ENCODE measurements at regions not wholly inside any gene's neighbourhood (a gene's known extent, or its start where the extent isn't known, plus 50 kb on each side); places are given as distances from the start of the nearest gene placed in this dataset.
"Not testable (repeated sequence)": the region's sequence is repeated elsewhere in the genome, so short reads cannot be mapped to it uniquely, and the experiment has no call there.

- intact Hi-C loops (cut with DNase I) = no loop called here
- ATAC-seq = no peak
- no peak overlapping the region for H3K4me3 ChIP-seq
- no peak overlapping the region for H3K27ac ChIP-seq
- no peaks in the 10 kb centered on the region for H3K27me3 ChIP-seq
- H3K4me1 ChIP-seq = peaks cover 0 to 8% (median 0%) of the 10 kb centered on the region in 12 donors
- no peak for TF ChIP-seq POLR2A (IDR thresholded peaks at IDR 0.05)
- TF ChIP-seq CTCF (IDR thresholded peaks at IDR 0.05) = no peak
- peaks cover 0 to 6% (median 0%) of the 10 kb centered on the region in 12 donors for H3K9me3 ChIP-seq
- H3K36me3 ChIP-seq = no peaks in the 10 kb centered on the region
- DNase-seq = no peak
- 66 to 73% (median 69%) methylated on average over 4 of the region's 4 CpGs for WGBS, 4 donors
Measured at GRCh38 chr21:21864321-21864840, 866.2 kb downstream of the NCAM2 start.

- H3K4me1 ChIP-seq = no peaks in the 10 kb centered on the region
- H3K9me3 ChIP-seq = peaks cover 0 to 28% (median 4%) of the 10 kb centered on the region in 12 donors
- 47 to 53% (median 49%) methylated on average over 2 of the region's 2 CpGs for WGBS, 4 donors
- no peaks in the 10 kb centered on the region for H3K36me3 ChIP-seq
- H3K4me3 ChIP-seq = no peak overlapping the region
- intact Hi-C loops (cut with DNase I) = no loop called here
- H3K27ac ChIP-seq = no peak overlapping the region
- H3K27me3 ChIP-seq = no peaks in the 10 kb centered on the region
- ATAC-seq (no peak), DNase-seq (no peak)
- TF ChIP-seq CTCF (IDR thresholded peaks at IDR 0.05) (no peak), POLR2A (IDR thresholded peaks at IDR 0.05) (no peak)
Measured at GRCh38 chr21:21897275-21897883, 899.2 kb downstream of the NCAM2 start.

- Histone ChIP-seq H3K27me3 (no peaks in the 10 kb centered on the region), H3K27ac (no peak overlapping the region), H3K9me3 (peaks cover 0 to 15% (median 0%) of the 10 kb centered on the region in 12 donors), H3K4me1 (no peaks in the 10 kb centered on the region), H3K4me3 (no peak overlapping the region), H3K36me3 (no peaks in the 10 kb centered on the region)
- ATAC-seq (no peak), DNase-seq (no peak)
- no peak for TF ChIP-seq POLR2A (IDR thresholded peaks at IDR 0.05)
- no peak for TF ChIP-seq CTCF (IDR thresholded peaks at IDR 0.05)
- WGBS, 4 donors = 88 to 100% (median 94%) methylated on average over 1 of the region's 1 CpG
- intact Hi-C loops (cut with DNase I) = no loop called here
Measured at GRCh38 chr21:21898801-21899200, 900.6 kb downstream of the NCAM2 start.

- H3K9me3 ChIP-seq, H3K36me3 ChIP-seq, H3K4me1 ChIP-seq, ATAC-seq, H3K27ac ChIP-seq, DNase-seq, H3K27me3 ChIP-seq, H3K4me3 ChIP-seq: not testable (repeated sequence)
- WGBS, 4 donors = 92 to 97% (median 93%) methylated on average over 15 to 28 of the region's 28 CpGs
- intact Hi-C loops (cut with DNase I) = loop anchor here in 1 of 10 donors (10.0 kb wide), 1 partner anchor 62 kb away; no protein-coding TSS in a partner anchor
Measured at GRCh38 chr21:21902416-21902815, 904.2 kb downstream of the NCAM2 start.
